Peyer's patch (tissue), 4 donors: ENCODE measurements at regions not wholly inside any gene's neighbourhood (a gene's known extent, or its start where the extent isn't known, plus 50 kb on each side); places are given as distances from the start of the nearest gene placed in this dataset.

Experiments used
- CTCF ChIP-seq, 6 experiments: fragments of 450-650 bp in 4 of 6; fragments of 200-600 bp in 2 of 6; sonication (generic) in 1 of 6; IDR thresholded peaks; one replicate each; pipeline ENCODE4 v1.5.1; 2017 to 2019; ENCODE audit warnings: antibody characterized with exemption in 6 of 6, mild to moderate bottlenecking in 3 of 6, moderate library complexity in 1 of 6
- POLR2A ChIP-seq, 2 donors: fragments of 450-650 bp; IDR thresholded peaks; one replicate each; pipeline ENCODE4 v1.5.1; 2017; ENCODE audit warnings: antibody characterized with exemption in 2 of 2, mild to moderate bottlenecking in 2 of 2, moderate library complexity in 2 of 2

GRCh38 chr14:51165415-51165814, 70.5 kb upstream of the TRIM9 start:
- TF ChIP-seq POLR2A (IDR thresholded peaks at IDR 0.05) (no peak), CTCF (IDR thresholded peaks at IDR 0.05) (no peak)
